Lower leg skin (tissue), 4 donors: ENCODE measurements at regions not wholly inside any gene's neighbourhood (a gene's known extent, or its start where the extent isn't known, plus 50 kb on each side); places are given as distances from the start of the nearest gene placed in this dataset.
"Not testable (repeated sequence)": the region's sequence is repeated elsewhere in the genome, so short reads cannot be mapped to it uniquely, and the experiment has no call there.

Experiments used
- DNase-seq, 2 donors: peaks; one replicate each; pipeline ENCODE4 v3.0.0-alpha.2; 2019; ENCODE audit warnings: low spot score in 2 of 2
- H3K4me3 ChIP-seq: fragments of 200-600 bp; sonication (generic); 2 replicates; pipeline ENCODE4 v1.5.1; 2017; ENCODE audit warnings: mild to moderate bottlenecking, low read depth; ENCODE audit not compliant: poor library complexity, severe bottlenecking
- POLR2A ChIP-seq, 2 donors: fragments of 450-650 bp; IDR thresholded peaks; one replicate each; pipeline ENCODE4 v1.6.1; 2016 to 2017; ENCODE audit warnings: antibody characterized with exemption in 2 of 2, mild to moderate bottlenecking in 1 of 2, moderate library complexity in 1 of 2
- WGBS, 2 donors: methylation state at CpG; one replicate each; pipeline ENCODE4 v1.1.5; 2018; 5-methylcytosine and 5-hydroxymethylcytosine counted together
- intact Hi-C: fragments of 100-400 bp; cut with DNase I; formaldehyde crosslinking; loops from one replicate; pipeline ENCODE4 v1.15.0; 2023; ENCODE audit warnings: low total_unique reads
- TF ChIP-seq, protein P1 (sequence below), 3 donors: fragments of 450-650 bp; IDR thresholded peaks; one replicate each; pipeline ENCODE4 v1.5.1; 2016; ENCODE audit warnings: antibody characterized with exemption in 3 of 3, mild to moderate bottlenecking in 3 of 3, moderate library complexity in 2 of 3

DNA sequence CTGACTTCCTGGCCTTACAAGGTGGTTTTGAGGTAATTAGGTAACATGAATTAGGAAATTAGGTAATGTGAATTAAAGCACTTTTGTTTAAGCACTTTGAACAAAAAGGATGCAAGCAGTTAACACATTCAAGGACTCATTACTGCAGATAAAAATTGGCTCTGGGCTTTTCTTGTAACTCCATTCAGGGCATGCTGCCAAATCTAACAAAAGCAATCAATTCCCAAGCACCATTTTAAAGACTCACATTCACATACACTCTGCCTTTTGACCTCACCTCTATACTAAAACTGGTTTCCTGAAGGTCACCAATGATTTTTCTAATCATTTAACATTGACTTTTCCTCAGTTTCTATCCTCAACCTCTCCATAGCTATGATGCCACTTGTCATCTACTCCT is 251.2 kb upstream of the RHOBTB1 start:
- no peak overlapping the region for H3K4me3 ChIP-seq
- DNase-seq = no peak
- intact Hi-C loops = no loop called here
- no peak for TF ChIP-seq POLR2A (IDR thresholded peaks at IDR 0.05)
- TF ChIP-seq, protein P1, sequence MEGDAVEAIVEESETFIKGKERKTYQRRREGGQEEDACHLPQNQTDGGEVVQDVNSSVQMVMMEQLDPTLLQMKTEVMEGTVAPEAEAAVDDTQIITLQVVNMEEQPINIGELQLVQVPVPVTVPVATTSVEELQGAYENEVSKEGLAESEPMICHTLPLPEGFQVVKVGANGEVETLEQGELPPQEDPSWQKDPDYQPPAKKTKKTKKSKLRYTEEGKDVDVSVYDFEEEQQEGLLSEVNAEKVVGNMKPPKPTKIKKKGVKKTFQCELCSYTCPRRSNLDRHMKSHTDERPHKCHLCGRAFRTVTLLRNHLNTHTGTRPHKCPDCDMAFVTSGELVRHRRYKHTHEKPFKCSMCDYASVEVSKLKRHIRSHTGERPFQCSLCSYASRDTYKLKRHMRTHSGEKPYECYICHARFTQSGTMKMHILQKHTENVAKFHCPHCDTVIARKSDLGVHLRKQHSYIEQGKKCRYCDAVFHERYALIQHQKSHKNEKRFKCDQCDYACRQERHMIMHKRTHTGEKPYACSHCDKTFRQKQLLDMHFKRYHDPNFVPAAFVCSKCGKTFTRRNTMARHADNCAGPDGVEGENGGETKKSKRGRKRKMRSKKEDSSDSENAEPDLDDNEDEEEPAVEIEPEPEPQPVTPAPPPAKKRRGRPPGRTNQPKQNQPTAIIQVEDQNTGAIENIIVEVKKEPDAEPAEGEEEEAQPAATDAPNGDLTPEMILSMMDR (IDR thresholded peaks at IDR 0.05) = no peak

DNA sequence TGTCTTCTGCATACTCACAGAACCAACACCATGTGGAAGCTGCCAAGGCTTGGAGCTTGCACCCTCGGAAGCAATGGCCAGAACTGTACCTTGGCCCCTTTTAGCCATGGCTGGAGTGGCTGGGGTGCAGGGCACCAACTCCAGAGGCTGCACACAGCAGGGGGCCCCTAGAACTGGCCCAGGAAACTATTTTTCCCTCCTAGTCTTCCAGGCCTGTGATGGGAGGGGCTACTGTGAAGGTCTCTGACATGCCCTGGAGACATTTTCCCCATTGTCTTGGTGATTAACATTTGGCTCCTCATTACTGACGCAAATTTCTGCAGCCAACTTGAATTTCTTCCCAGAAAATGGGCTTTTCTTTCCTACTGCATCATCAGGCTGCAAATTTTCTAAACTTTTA is 248.6 kb upstream of the RHOBTB1 start:
- WGBS, 2 donors = 67 to 81% methylated on average over 2 of the region's 2 CpGs
- intact Hi-C loops, H3K4me3 ChIP-seq, DNase-seq: not testable (repeated sequence)

DNA sequence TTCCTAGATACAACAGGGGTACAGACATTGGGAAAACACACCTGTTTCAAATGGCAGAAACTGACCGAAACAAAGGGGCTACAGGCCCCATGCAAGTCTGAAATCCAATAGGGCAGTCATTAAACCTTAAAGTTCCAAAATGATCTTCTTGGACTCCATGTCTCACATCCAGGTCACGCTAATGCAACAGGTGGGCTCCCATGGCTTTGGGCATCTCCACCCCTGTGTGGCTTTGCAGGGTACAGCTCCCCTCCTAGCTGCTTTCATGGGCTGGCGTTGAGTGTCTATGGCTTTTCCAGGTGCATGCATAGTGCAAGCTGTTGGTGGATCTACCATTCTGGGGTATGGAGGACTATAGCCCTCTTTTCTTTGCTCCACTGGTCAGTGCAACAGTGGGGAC is 248.1 kb upstream of the RHOBTB1 start:
- no peak for TF ChIP-seq POLR2A (IDR thresholded peaks at IDR 0.05)
- TF ChIP-seq, protein P1 (IDR thresholded peaks at IDR 0.05) = no peak
- intact Hi-C loops = no loop called here
- no peak for DNase-seq
- H3K4me3 ChIP-seq = no peak overlapping the region
- WGBS, 2 donors = 97 to 98% methylated on average over 3 of the region's 3 CpGs

DNA sequence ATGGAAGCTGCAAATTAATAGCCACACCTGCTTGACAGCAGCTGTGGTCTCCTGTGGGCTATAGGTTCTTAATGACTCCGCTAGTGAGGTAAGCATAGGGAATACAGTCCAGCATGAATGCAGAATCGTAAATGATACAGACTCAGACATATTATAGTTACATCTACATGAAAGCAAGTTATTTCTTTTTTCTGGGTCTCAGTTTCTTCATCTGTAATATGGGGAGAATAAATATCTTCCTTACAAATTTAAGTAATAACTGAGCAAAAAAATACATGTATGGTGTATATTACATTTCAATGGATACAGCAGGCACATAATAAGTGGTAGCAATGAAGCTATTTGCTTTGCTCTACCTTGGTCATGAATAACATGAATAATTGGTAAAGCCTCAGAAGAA is 245.9 kb upstream of the RHOBTB1 start:
- TF ChIP-seq, protein P1 (IDR thresholded peaks at IDR 0.05) = no peak
- TF ChIP-seq POLR2A (IDR thresholded peaks at IDR 0.05) = no peak
- no peak overlapping the region for H3K4me3 ChIP-seq
- WGBS, 2 donors = 96 to 99% methylated on average over 2 of the region's 2 CpGs

DNA sequence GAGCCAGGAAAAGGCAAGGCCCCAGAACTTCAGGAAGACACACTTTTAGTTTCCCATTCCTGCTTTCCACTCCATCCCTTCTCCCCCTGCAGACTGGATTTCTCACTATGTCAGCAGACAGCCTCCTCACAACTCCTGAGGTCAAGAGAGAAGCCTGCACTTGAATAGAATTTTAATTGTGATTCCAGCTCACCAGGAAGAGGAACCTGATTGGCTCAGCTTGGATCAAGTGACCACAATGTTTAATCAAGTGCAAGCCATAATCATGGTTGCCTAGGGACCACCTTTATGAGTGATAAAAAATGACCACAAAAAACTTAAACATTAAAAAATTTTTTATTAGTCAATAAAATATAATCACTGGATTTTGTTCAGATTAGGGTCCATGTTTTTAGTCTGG is 244.7 kb upstream of the RHOBTB1 start:
- intact Hi-C loops = loop anchor here (1.0 kb wide), 1 partner anchor 32 kb away; no protein-coding TSS in a partner anchor
- TF ChIP-seq POLR2A (IDR thresholded peaks at IDR 0.05) = no peak
- TF ChIP-seq, protein P1 (IDR thresholded peaks at IDR 0.05) = no peak
- no peak overlapping the region for H3K4me3 ChIP-seq
- no peak for DNase-seq

More for the DNA sequence above, 245.9 kb upstream of the RHOBTB1 start:
- no peak for DNase-seq
- intact Hi-C loops = loop anchor here (1.0 kb wide), 1 partner anchor 34 kb away; no protein-coding TSS in a partner anchor

DNA sequence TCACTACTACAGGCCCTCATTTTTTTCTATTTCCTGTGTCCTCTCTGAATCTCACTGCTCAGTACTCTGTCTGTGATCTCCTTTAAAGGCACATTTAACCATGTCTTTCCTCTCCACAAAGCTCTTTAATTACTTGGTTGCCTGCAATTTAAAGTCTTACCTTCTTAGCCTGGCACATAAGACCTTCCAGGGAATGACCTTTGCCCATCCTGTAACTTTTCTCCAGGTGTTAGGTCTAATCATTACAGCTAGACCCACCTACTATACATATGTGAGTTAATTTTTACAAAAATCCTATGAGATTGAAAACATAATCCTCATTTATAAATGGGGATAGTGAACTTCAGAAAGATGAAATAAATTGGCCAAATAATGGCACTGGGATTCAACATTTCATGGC is 244.1 kb upstream of the RHOBTB1 start:
- TF ChIP-seq, protein P1 (IDR thresholded peaks at IDR 0.05) = no peak
- TF ChIP-seq POLR2A (IDR thresholded peaks at IDR 0.05) = no peak
- no peak overlapping the region for H3K4me3 ChIP-seq
- DNase-seq = no peak
- intact Hi-C loops = no loop called here
